ENCODE measurements at regions not wholly inside any gene's neighbourhood (a gene's known extent, or its start where the extent isn't known, plus 50 kb on each side); places are given as distances from the start of the nearest gene placed in this dataset.

DNA sequence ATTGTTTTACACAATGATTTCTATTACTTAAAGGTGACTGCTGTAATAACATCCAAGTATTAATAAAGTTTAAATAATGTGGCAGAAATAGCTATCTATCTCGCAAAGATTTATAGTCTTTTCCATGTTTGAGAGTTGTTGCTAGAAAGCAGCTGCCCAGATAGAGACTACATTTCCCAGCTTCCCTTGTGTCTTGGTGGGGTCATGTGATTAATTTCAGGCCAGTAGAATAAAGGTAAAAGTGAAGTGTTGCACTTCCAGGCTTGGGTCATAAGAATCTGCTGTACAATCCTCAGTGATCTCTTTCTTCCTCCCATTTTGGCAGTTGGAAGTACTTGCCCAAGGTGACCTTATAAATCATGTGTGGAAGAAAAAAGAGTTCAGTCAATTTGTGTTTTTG, 449.7 kb upstream of the USP15 start:
- no peak for TF ChIP-seq CTCF (IDR thresholded peaks at IDR 0.05; ENCODE audit: borderline replicate concordance, insufficient read depth, low read depth, low read length)
- H3K4me3 ChIP-seq (ENCODE audit: low read depth, low read length), result no peak overlapping the region

GRCh38 chr12:61821381-61821780, 438.8 kb upstream of the USP15 start:
- TF ChIP-seq CTCF (IDR thresholded peaks at IDR 0.05; ENCODE audit: borderline replicate concordance, insufficient read depth, low read depth, low read length), result no peak
- H3K4me3 ChIP-seq (ENCODE audit: low read depth, low read length), result no peak overlapping the region

DNA sequence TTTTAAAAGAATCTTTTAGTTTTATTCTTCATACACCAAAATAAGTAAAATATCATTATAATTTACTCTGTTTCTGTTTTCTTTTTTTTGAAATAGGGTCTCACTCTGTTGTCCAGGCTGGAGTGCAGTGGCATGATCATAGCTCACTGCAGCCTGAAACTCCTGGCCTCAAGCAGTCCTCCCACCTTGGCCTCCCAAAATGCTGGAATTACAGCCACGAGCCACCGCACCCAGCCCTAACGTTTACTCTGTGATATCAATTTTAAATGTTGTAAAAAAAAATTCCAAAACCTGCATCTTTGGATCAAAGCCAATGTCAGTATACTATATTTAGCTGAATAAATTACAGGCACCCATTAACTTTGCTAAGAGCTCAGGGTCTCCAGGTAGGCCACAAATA, 437.1 kb upstream of the USP15 start:
- H3K4me3 ChIP-seq (ENCODE audit: low read depth, low read length), result no peak overlapping the region
- TF ChIP-seq CTCF (IDR thresholded peaks at IDR 0.05; ENCODE audit: borderline replicate concordance, insufficient read depth, low read depth, low read length), result no peak

GRCh38 chr12:61846765-61847164, 413.4 kb upstream of the USP15 start:
- no peak overlapping the region for H3K4me3 ChIP-seq (ENCODE audit: low read depth, low read length)
- TF ChIP-seq CTCF (IDR thresholded peaks at IDR 0.05; ENCODE audit: borderline replicate concordance, insufficient read depth, low read depth, low read length), result no peak

DNA sequence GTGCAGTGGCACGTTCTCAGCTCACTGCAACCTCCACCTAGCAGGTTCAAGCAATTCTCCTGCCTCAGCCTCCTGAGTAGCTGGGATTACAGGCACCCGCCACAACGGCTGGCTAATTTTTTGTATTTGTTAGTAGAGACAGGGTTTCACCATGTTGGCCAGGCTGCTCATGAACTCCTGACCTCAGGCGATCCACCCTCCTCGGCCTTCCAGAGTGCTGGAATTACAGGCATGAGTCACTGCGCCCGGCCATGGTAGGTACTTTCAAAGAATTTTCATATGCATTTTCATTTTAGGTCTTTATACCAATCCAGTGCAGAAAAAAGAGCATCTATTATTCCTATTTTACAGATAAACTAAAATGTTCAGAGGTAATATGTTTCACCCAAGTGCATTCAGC, 411.3 kb upstream of the USP15 start:
- TF ChIP-seq CTCF (IDR thresholded peaks at IDR 0.05; ENCODE audit: borderline replicate concordance, insufficient read depth, low read depth, low read length), result no peak
- no peak overlapping the region for H3K4me3 ChIP-seq (ENCODE audit: low read depth, low read length)

DNA sequence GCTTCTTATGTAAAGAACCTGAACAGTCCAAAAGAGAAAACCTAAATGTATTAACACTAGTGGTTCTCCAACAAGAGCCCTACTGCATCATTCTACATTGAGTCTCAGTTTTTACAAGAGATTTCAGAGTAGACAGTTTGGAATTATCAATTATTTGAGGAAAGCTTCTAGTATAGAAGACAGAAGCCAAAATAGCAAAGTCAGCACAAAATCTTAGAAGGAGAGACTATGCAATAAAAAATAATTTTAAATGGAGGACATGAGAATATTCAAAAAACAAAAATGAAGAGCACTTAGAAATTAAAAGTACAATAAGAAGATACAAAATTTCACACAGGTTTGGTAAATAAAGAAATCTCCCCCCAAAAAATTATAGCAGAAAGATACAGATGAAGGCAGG, 406.3 kb upstream of the USP15 start:
- H3K4me3 ChIP-seq (ENCODE audit: low read depth, low read length), result no peak overlapping the region
- TF ChIP-seq CTCF (IDR thresholded peaks at IDR 0.05; ENCODE audit: borderline replicate concordance, insufficient read depth, low read depth, low read length), result no peak

DNA sequence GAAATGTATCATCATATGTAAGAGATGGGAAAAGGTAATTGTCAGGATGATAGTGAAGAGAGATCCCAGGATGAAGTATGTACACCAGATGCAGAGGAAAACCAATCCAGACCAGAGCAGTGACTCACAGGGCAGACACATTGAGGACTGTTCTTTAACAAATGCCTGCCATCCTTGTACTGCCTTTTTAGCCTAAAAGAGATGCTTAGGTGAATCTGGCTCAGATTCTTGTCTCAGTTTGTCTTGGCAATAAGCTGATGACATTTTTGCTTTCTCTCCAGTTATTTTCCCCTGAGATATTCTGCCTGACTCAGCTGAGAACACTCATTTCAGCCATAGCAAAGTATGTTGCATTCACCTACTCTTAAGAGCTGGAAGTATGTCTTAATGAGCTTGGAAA, 405.3 kb upstream of the USP15 start:
- no peak for TF ChIP-seq CTCF (IDR thresholded peaks at IDR 0.05; ENCODE audit: borderline replicate concordance, insufficient read depth, low read depth, low read length)

More for the DNA sequence above, 405.3 kb upstream of the USP15 start:
- no peak overlapping the region for H3K4me3 ChIP-seq (ENCODE audit: low read depth, low read length)

Measured in GM12875 (cell line).